B cell (primary cell): ENCODE measurements at regions not wholly inside any gene's neighbourhood (a gene's known extent, or its start where the extent isn't known, plus 50 kb on each side); places are given as distances from the start of the nearest gene placed in this dataset.

Source experiments
- ATAC-seq: fragments of 200-7000 bp; cut with Tn5 transposase; one replicate; pipeline ENCODE4 v1.10.0; 2021; ENCODE audit warnings: low read depth, mild to moderate bottlenecking, moderate number of reproducible peaks, moderate library complexity
- CTCF ChIA-PET: fragments of 350-600 bp; sonication (Branson Sonifier 250); formaldehyde crosslinking; loops from one replicate; lab custom pipeline; 2021; ENCODE audit warnings: antibody characterized with exemption, inconsistent platforms; lab: Charles Lee
- POLR2A ChIA-PET: fragments of 350-600 bp; sonication (Branson Sonifier 250); formaldehyde crosslinking; loops from one replicate; lab custom pipeline; 2021; ENCODE audit warnings: antibody characterized with exemption; lab: Charles Lee
- DNase-seq: peaks from one replicate; pipeline ENCODE4 v3.0.0; 2013
- H2AFZ ChIP-seq: 2 replicates; pipeline ENCODE4 v1.6.1; 2012; ENCODE audit warnings: mild to moderate bottlenecking, low read depth, low read length; ENCODE audit not compliant: insufficient read depth, poor library complexity, severe bottlenecking
- H3K27ac ChIP-seq, 2 donors: 1 replicate in 1 of 2; 2 replicates in 1 of 2; pipeline ENCODE4 v1.5.1; 2012 to 2013; ENCODE audit warnings: low read length in 2 of 2, mild to moderate bottlenecking in 2 of 2, moderate library complexity in 1 of 2
- H3K27me3 ChIP-seq, 4 experiments: fragments of 200-600 bp in 1 of 4; sonication (generic) in 1 of 4; replicated peaks in 1 of 4; 1 replicate in 2 of 4; 2 replicates in 2 of 4; pipeline versions ENCODE4 v1.6.1 to v1.7.0; 2013 to 2016; ENCODE audit warnings: low read length in 3 of 4, mild to moderate bottlenecking in 2 of 4, mixed read lengths in 1 of 4, moderate library complexity in 1 of 4; ENCODE audit not compliant: insufficient read depth in 4 of 4, control insufficient read depth in 3 of 4; ENCODE audit errors: control extremely low read depth in 1 of 4
- H3K36me3 ChIP-seq, 2 experiments: replicated peaks in 1 of 2; 1 replicate in 1 of 2; 2 replicates in 1 of 2; pipeline versions ENCODE4 v1.6.1 to v1.7.1; 2013; ENCODE audit warnings: low read length in 1 of 2; ENCODE audit not compliant: insufficient read depth in 2 of 2, control insufficient read depth in 1 of 2; ENCODE audit errors: control extremely low read depth in 1 of 2, extremely low read depth in 1 of 2
- H3K4me1 ChIP-seq, 2 donors: fragments of 200-600 bp in 1 of 2; sonication (generic) in 1 of 2; 1 replicate in 1 of 2; 2 replicates in 1 of 2; pipeline versions ENCODE4 v1.5.1 to v1.6.1; 2013 to 2017; ENCODE audit warnings: low read length in 2 of 2; ENCODE audit not compliant: control insufficient read depth in 2 of 2, insufficient read depth in 2 of 2
- H3K4me2 ChIP-seq: replicated peaks from 2 replicates; pipeline ENCODE3; 2012; ENCODE audit warnings: mild to moderate bottlenecking, low read depth, low read length; ENCODE audit not compliant: poor library complexity, severe bottlenecking
- H3K4me3 ChIP-seq, 5 experiments: fragments of 200-600 bp in 1 of 5; sonication (generic) in 1 of 5; 1 replicate in 3 of 5; 2 replicates in 2 of 5; pipeline versions ENCODE4 v1.5.1 to v1.7.0; 2011 to 2016; ENCODE audit warnings: low read length in 4 of 5, mild to moderate bottlenecking in 4 of 5, low read depth in 2 of 5, control low read depth in 1 of 5, moderate library complexity in 1 of 5; ENCODE audit not compliant: insufficient read depth in 1 of 5; ENCODE audit errors: control extremely low read depth in 1 of 5, extremely low read depth in 1 of 5
- H3K79me2 ChIP-seq: fragments of 200-600 bp; sonication (generic); one replicate; pipeline ENCODE4 v1.6.0; 2016; ENCODE audit warnings: low read length; ENCODE audit not compliant: control insufficient read depth, insufficient read depth
- H3K9ac ChIP-seq: fragments of 200-600 bp; sonication (generic); 2 replicates; pipeline ENCODE4 v1.6.1; 2017; ENCODE audit warnings: mild to moderate bottlenecking, low read length, moderate library complexity
- H3K9me3 ChIP-seq, 3 donors: one replicate each; pipeline versions ENCODE4 v1.6.1 to v1.7.1; 2013; ENCODE audit warnings: low read length in 2 of 3; ENCODE audit not compliant: control insufficient read depth in 2 of 3, insufficient read depth in 1 of 3; ENCODE audit errors: control extremely low read depth in 1 of 3
- H4K20me1 ChIP-seq: 2 replicates; pipeline ENCODE4 v1.6.0; 2012; ENCODE audit warnings: mild to moderate bottlenecking, low read length; ENCODE audit not compliant: insufficient read depth, control insufficient read depth, poor library complexity, severe bottlenecking
- H3K27ac Mint-ChIP-seq: one replicate; pipeline ENCODE4 v1.8.0; 2021; ENCODE audit warnings: mixed read lengths
- H3K27me3 Mint-ChIP-seq: one replicate; pipeline ENCODE4 v1.8.0; 2021; ENCODE audit warnings: mixed read lengths
- H3K4me1 Mint-ChIP-seq: one replicate; pipeline ENCODE4 v1.8.0; 2021; ENCODE audit warnings: mixed read lengths
- H3K4me3 Mint-ChIP-seq: one replicate; pipeline ENCODE4 v1.8.0; 2021; ENCODE audit warnings: mixed read lengths
- H3K9me3 Mint-ChIP-seq: one replicate; pipeline ENCODE4 v1.8.0; 2022; ENCODE audit warnings: mixed read lengths; ENCODE audit not compliant: insufficient read depth
- EZH2 ChIP-seq: IDR thresholded peaks from 2 replicates; pipeline ENCODE4 v1.6.1; 2012; ENCODE audit warnings: borderline replicate concordance, low read depth, mild to moderate bottlenecking, moderate library complexity, low read length; ENCODE audit not compliant: insufficient read depth, poor library complexity, severe bottlenecking
- WGBS: methylation state at CpG from one replicate; pipeline ENCODE4 v1.1.5; 2013; ENCODE audit warnings: missing lambda C conversion rate; ENCODE audit not compliant: insufficient coverage; 5-methylcytosine and 5-hydroxymethylcytosine counted together
- intact Hi-C: fragments of 100-400 bp; cut with micrococcal nuclease; formaldehyde crosslinking; loops from one replicate; pipeline ENCODE4 v1.10.0; 2022
- TF ChIP-seq, protein P1 (sequence below): fragments of 200-600 bp; IDR thresholded peaks from one replicate; pipeline ENCODE4 v1.8.0; 2022; ENCODE audit warnings: antibody characterized with exemption, mild to moderate bottlenecking

DNA sequence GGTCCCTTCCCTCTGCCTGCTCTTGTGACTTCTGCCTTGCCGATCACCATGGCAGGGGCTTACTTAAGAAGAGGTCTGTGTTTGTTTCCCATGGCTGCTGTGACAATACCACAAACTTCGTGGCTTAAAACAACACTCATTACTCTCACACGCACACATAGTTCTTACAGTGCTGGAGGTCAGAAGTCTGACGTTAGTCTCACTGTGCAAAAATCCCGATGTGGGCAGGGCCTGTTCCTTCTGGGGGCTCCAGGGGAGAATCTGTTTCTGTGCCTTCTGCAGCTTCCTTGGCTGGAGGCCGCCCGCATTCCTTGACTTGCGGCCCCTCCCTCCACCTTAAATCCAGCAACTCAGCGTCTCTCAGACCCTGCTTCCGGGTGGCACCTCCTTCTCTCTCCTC lies 249.2 kb upstream of the GSE1 start:
- H3K9me3 Mint-ChIP-seq, result no peaks in the 10 kb centered on the region

GRCh38 chr16:85364323-85365040 lies 248.6 kb upstream of the GSE1 start:
- intact Hi-C loops, result no loop called here
- no peaks in the 10 kb centered on the region for H3K79me2 ChIP-seq
- ChIA-PET POLR2A (no interaction called here), CTCF (no interaction called here)
- no peak overlapping the region for H3K27ac ChIP-seq
- H3K9me3 ChIP-seq, result peaks cover 0 to 15% (median 0%) of the 10 kb centered on the region in 3 donors
- Mint-ChIP-seq H3K27me3 (peaks cover 10% of the 10 kb centered on the region), H3K27ac (no peak overlapping the region), H3K4me3 (no peak overlapping the region), H3K4me1 (no peaks in the 10 kb centered on the region), H3K9me3 (no peaks in the 10 kb centered on the region)
- no peaks in the 10 kb centered on the region for H3K4me1 ChIP-seq
- no peak overlapping the region for H3K4me2 ChIP-seq
- no peak for TF ChIP-seq EZH2
- TF ChIP-seq, protein P1, sequence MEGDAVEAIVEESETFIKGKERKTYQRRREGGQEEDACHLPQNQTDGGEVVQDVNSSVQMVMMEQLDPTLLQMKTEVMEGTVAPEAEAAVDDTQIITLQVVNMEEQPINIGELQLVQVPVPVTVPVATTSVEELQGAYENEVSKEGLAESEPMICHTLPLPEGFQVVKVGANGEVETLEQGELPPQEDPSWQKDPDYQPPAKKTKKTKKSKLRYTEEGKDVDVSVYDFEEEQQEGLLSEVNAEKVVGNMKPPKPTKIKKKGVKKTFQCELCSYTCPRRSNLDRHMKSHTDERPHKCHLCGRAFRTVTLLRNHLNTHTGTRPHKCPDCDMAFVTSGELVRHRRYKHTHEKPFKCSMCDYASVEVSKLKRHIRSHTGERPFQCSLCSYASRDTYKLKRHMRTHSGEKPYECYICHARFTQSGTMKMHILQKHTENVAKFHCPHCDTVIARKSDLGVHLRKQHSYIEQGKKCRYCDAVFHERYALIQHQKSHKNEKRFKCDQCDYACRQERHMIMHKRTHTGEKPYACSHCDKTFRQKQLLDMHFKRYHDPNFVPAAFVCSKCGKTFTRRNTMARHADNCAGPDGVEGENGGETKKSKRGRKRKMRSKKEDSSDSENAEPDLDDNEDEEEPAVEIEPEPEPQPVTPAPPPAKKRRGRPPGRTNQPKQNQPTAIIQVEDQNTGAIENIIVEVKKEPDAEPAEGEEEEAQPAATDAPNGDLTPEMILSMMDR, result no peak
- DNase-seq, result no peak
- no peaks in the 10 kb centered on the region for H3K36me3 ChIP-seq
- H3K4me3 ChIP-seq, result no peak overlapping the region
- no peak overlapping the region for H2AFZ ChIP-seq
- H4K20me1 ChIP-seq, result no peaks in the 10 kb centered on the region
- ATAC-seq, result no peak
- 84% methylated on average over 18 of the region's 21 CpGs for WGBS
- peaks cover 0 to 9% (median 0%) of the 10 kb centered on the region in 4 experiments for H3K27me3 ChIP-seq
- no peak overlapping the region for H3K9ac ChIP-seq

More for the DNA sequence above, 249.2 kb upstream of the GSE1 start:
- no peak overlapping the region for H3K9ac ChIP-seq
- H3K27me3 Mint-ChIP-seq, result peaks cover 10% of the 10 kb centered on the region
- H3K27me3 ChIP-seq, result peaks cover 0 to 11% (median 0%) of the 10 kb centered on the region in 4 experiments
- no peak overlapping the region for H3K4me3 Mint-ChIP-seq
- no peak for DNase-seq
- no peaks in the 10 kb centered on the region for H3K4me1 ChIP-seq
- no peaks in the 10 kb centered on the region for H3K4me1 Mint-ChIP-seq
- H3K36me3 ChIP-seq, result no peaks in the 10 kb centered on the region
- ChIA-PET CTCF (no interaction called here), POLR2A (no interaction called here)
- H4K20me1 ChIP-seq, result no peaks in the 10 kb centered on the region
- TF ChIP-seq EZH2, result no peak
- TF ChIP-seq, protein P1, result no peak
- H3K79me2 ChIP-seq, result no peaks in the 10 kb centered on the region
- H3K27ac Mint-ChIP-seq, result no peak overlapping the region
- no peak overlapping the region for H3K4me3 ChIP-seq
- no peak overlapping the region for H3K4me2 ChIP-seq
- no peak for ATAC-seq
- intact Hi-C loops, result no loop called here
- no peak overlapping the region for H2AFZ ChIP-seq
- H3K9me3 ChIP-seq, result peaks cover 0 to 15% (median 0%) of the 10 kb centered on the region in 3 donors
- H3K27ac ChIP-seq, result no peak overlapping the region
- WGBS, result 79% methylated on average over 4 of the region's 10 CpGs
